ENCODE measurements at regions not wholly inside any gene's neighbourhood (a gene's known extent, or its start where the extent isn't known, plus 50 kb on each side); places are given as distances from the start of the nearest gene placed in this dataset.

GRCh38 chr17:70987867-70988340, 818.6 kb downstream of the KCNJ2 start:
- TF ChIP-seq STAT1 (IDR thresholded peaks at IDR 0.05; ENCODE audit: unreplicated experiment) (no peak), EZH2 (IDR thresholded peaks at IDR 0.05; ENCODE audit: low read depth, unreplicated experiment) (no peak), CREB1 (CRISPR knock-in tag; IDR thresholded peaks at IDR 0.05; ENCODE audit: low read depth) (no peak), POLR2AphosphoS5 (IDR thresholded peaks at IDR 0.05; ENCODE audit: low read depth) (no peak), EZH2phosphoT487 (IDR thresholded peaks at IDR 0.05; ENCODE audit: unreplicated experiment) (no peak), REST (IDR thresholded peaks at IDR 0.05; ENCODE audit: unreplicated experiment) (no peak)
- TF ChIP-seq, protein P1, sequence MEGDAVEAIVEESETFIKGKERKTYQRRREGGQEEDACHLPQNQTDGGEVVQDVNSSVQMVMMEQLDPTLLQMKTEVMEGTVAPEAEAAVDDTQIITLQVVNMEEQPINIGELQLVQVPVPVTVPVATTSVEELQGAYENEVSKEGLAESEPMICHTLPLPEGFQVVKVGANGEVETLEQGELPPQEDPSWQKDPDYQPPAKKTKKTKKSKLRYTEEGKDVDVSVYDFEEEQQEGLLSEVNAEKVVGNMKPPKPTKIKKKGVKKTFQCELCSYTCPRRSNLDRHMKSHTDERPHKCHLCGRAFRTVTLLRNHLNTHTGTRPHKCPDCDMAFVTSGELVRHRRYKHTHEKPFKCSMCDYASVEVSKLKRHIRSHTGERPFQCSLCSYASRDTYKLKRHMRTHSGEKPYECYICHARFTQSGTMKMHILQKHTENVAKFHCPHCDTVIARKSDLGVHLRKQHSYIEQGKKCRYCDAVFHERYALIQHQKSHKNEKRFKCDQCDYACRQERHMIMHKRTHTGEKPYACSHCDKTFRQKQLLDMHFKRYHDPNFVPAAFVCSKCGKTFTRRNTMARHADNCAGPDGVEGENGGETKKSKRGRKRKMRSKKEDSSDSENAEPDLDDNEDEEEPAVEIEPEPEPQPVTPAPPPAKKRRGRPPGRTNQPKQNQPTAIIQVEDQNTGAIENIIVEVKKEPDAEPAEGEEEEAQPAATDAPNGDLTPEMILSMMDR (conservative IDR thresholded peaks at IDR 0.05; ENCODE audit: low read depth in 2 of 2), result no peak

All from GM23338 (cell line).